ENCODE measurements at regions not wholly inside any gene's neighbourhood (a gene's known extent, or its start where the extent isn't known, plus 50 kb on each side); places are given as distances from the start of the nearest gene placed in this dataset.

DNA sequence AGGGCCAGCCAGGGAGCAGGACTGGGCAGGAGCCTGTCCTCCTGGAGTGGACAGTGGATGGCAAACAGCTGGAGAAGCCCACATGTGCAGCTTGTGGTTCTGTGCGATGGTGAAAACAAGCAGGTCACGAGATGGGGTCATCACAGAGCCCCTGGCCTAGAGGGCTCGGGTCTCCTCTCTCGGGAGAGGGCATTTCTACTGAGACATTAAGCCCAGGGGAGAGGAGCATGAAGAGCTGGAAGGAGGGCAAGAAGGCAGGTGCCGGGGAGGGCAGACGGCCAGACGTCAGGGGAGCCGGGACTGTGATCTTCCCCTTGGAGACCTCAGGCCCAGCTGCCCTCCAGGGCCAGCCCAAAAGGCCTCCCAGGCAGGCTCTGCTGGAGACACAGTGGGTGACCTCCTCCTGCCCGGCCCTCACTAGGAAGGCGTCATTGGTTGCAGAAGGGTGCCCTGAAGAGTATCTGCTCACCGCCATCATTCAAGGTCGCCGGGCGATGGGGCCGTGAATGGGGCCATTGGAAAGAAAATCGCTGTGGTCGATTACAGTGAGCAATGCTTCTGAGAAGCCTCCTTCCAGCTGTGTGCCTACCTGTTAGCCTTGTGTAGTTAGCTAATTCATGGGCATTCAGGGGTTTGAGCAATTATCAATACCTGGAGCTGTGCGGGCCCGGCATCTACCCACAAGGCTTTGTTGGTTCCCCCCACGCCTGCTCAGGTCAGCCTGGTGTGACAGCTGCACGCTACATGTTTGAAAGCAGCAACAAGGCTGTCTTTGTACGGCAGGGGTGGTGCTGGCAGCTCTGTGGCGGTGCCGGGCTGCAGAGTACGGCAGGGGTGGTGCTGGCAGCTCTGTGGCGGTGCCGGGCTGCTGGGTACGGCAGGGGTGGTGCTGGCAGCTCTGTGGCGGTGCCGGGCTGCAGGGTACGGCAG is 72.3 kb upstream of the ACTRT2 start:
- H3K27me3 Mint-ChIP-seq (ENCODE audit: low read depth, unreplicated experiment): peaks cover 19% of the 10 kb centered on the region

DNA sequence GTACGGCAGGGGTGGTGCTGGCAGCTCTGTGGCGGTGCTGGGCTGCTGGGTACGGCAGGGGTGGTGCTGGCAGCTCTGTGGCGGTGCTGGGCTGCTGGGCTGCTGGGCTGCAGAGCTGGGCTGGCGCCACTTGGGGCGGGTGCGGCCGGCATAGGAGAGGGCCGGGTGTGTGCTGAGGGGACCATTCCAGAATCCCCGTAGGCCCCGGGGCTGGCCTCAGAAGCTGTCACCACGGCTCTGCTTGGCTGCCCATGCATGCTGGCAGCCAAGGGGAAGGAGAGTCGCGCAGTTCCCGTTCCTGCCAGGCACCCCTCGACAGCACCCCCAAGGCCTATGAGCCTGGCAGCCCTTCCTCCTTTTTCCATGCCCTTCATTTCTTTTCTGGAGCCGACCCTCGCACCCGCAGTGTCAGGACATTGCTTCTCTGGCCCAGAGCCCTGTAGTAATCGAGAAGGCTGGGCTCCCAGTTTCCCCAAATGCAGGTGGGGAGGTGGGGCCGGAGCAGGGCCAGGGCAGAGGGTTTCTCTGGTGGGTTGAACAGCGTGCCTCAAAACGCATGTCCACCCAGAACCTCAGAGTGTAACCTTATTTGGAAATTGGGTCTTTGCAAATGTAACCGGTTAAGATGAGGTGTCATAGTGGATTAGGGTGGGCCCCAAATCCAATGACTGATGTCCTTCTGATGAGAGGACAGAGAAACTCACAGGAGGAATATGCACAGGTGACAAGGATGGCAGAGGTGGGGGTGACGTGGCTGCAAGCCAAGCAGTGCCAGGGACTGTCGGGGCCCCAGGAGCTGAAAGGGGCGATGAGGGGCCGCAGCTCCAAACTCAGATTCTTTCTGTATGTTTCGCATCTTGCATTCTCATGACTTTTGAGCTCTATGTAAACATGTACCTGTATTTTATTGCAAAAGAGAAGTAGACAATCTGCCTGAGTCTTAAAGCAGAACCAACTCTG is 71.0 kb upstream of the ACTRT2 start:
- no peaks in the 10 kb centered on the region for H3K27me3 ChIP-seq (ENCODE audit: insufficient read depth, low read length)
- H3K79me2 ChIP-seq (ENCODE audit: insufficient read depth, low read length): no peaks in the 10 kb centered on the region
- no peak for FAIRE-seq
- no peak overlapping the region for H2AFZ ChIP-seq (ENCODE audit: low read depth, low read length)
- Mint-ChIP-seq H3K4me1 (ENCODE audit: low read depth, unreplicated experiment) (no peaks in the 10 kb centered on the region), H3K27ac (ENCODE audit: unreplicated experiment) (no peak overlapping the region), H3K27me3 (ENCODE audit: low read depth, unreplicated experiment) (peaks cover 19% of the 10 kb centered on the region), H3K9me3 (ENCODE audit: unreplicated experiment) (peaks cover 20% of the 10 kb centered on the region), H3K4me3 (ENCODE audit: unreplicated experiment) (no peak overlapping the region), H3K36me3 (ENCODE audit: low read depth, unreplicated experiment) (no peaks in the 10 kb centered on the region)
- no peak overlapping the region for H3K4me3 ChIP-seq (ENCODE audit: insufficient read depth, low read depth, low read length)
- H3K36me3 ChIP-seq (ENCODE audit: insufficient read depth, low read length): no peaks in the 10 kb centered on the region
- no peak for DNase-seq (ENCODE audit: low read depth)
- no peak overlapping the region for H3K27ac ChIP-seq (ENCODE audit: low read depth, low read length)
- no peaks in the 10 kb centered on the region for H3K4me1 ChIP-seq (ENCODE audit: insufficient read depth, low read length)
- H3K4me2 ChIP-seq (ENCODE audit: low read length): no peak overlapping the region
- peaks cover 2% of the 10 kb centered on the region for H3K9me3 ChIP-seq (ENCODE audit: insufficient read depth, low read depth, low read length)
- H3K9ac ChIP-seq (ENCODE audit: low read length): no peak overlapping the region
- H4K20me1 ChIP-seq (ENCODE audit: insufficient read depth, low read length): no peaks in the 10 kb centered on the region
- TF ChIP-seq, protein P1, sequence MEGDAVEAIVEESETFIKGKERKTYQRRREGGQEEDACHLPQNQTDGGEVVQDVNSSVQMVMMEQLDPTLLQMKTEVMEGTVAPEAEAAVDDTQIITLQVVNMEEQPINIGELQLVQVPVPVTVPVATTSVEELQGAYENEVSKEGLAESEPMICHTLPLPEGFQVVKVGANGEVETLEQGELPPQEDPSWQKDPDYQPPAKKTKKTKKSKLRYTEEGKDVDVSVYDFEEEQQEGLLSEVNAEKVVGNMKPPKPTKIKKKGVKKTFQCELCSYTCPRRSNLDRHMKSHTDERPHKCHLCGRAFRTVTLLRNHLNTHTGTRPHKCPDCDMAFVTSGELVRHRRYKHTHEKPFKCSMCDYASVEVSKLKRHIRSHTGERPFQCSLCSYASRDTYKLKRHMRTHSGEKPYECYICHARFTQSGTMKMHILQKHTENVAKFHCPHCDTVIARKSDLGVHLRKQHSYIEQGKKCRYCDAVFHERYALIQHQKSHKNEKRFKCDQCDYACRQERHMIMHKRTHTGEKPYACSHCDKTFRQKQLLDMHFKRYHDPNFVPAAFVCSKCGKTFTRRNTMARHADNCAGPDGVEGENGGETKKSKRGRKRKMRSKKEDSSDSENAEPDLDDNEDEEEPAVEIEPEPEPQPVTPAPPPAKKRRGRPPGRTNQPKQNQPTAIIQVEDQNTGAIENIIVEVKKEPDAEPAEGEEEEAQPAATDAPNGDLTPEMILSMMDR (IDR thresholded peaks at IDR 0.05; ENCODE audit: insufficient read depth, low read depth, low read length): no peak
- TF ChIP-seq EZH2 (IDR thresholded peaks at IDR 0.05; ENCODE audit: insufficient read depth, low read length): no peak

More for the DNA sequence above, 72.3 kb upstream of the ACTRT2 start:
- Histone ChIP-seq H3K27ac (ENCODE audit: low read depth, low read length) (no peak overlapping the region), H3K9ac (ENCODE audit: low read length) (no peak overlapping the region), H3K4me3 (ENCODE audit: insufficient read depth, low read depth, low read length) (no peak overlapping the region), H4K20me1 (ENCODE audit: insufficient read depth, low read length) (no peaks in the 10 kb centered on the region), H3K4me2 (ENCODE audit: low read length) (no peak overlapping the region), H2AFZ (ENCODE audit: low read depth, low read length) (no peak overlapping the region), H3K4me1 (ENCODE audit: insufficient read depth, low read length) (no peaks in the 10 kb centered on the region), H3K36me3 (ENCODE audit: insufficient read depth, low read length) (no peaks in the 10 kb centered on the region), H3K27me3 (ENCODE audit: insufficient read depth, low read length) (no peaks in the 10 kb centered on the region), H3K79me2 (ENCODE audit: insufficient read depth, low read length) (no peaks in the 10 kb centered on the region), H3K9me3 (ENCODE audit: insufficient read depth, low read depth, low read length) (peaks cover 4% of the 10 kb centered on the region)
- DNase-seq (ENCODE audit: low read depth) (no peak), FAIRE-seq (no peak)
- TF ChIP-seq EZH2 (IDR thresholded peaks at IDR 0.05; ENCODE audit: insufficient read depth, low read length): no peak
- TF ChIP-seq, protein P1 (IDR thresholded peaks at IDR 0.05; ENCODE audit: insufficient read depth, low read depth, low read length): no peak
- no peak overlapping the region for H3K4me3 Mint-ChIP-seq (ENCODE audit: unreplicated experiment)
- peaks cover 11% of the 10 kb centered on the region for H3K9me3 Mint-ChIP-seq (ENCODE audit: unreplicated experiment)
- H3K36me3 Mint-ChIP-seq (ENCODE audit: low read depth, unreplicated experiment): no peaks in the 10 kb centered on the region
- no peaks in the 10 kb centered on the region for H3K4me1 Mint-ChIP-seq (ENCODE audit: low read depth, unreplicated experiment)
- H3K27ac Mint-ChIP-seq (ENCODE audit: unreplicated experiment): no peak overlapping the region
